CD4-positive, alpha-beta T cell (primary cell): ENCODE measurements at regions not wholly inside any gene's neighbourhood (a gene's known extent, or its start where the extent isn't known, plus 50 kb on each side); places are given as distances from the start of the nearest gene placed in this dataset.

Source experiments
- ATAC-seq: fragments of 200-7000 bp; cut with Tn5 transposase; one replicate; pipeline ENCODE4 v1.10.0; 2022; ENCODE audit warnings: mild to moderate bottlenecking; ENCODE audit not compliant: poor library complexity
- CTCF ChIA-PET: fragments of 350-600 bp; sonication (Branson Sonifier 250); formaldehyde crosslinking; loops from one replicate; lab custom pipeline; 2021; ENCODE audit warnings: antibody characterized with exemption, inconsistent platforms; lab: Charles Lee
- POLR2A ChIA-PET: fragments of 350-600 bp; sonication (Branson Sonifier 250); formaldehyde crosslinking; loops from one replicate; lab custom pipeline; 2021; ENCODE audit warnings: antibody characterized with exemption, inconsistent platforms; lab: Charles Lee
- DNase-seq, 14 experiments: peaks; one replicate each; pipeline ENCODE4 v3.0.0-alpha.2; 2013 to 2020; ENCODE audit warnings: mixed read lengths in 2 of 14
- H3K27ac ChIP-seq, 2 donors: one replicate each; pipeline versions ENCODE4 v1.5.1 to v1.7.0; 2013; ENCODE audit warnings: low read length in 2 of 2, low read depth in 1 of 2, mild to moderate bottlenecking in 1 of 2
- H3K27me3 ChIP-seq, 2 experiments: 1 replicate in 1 of 2; 2 replicates in 1 of 2; pipeline versions ENCODE4 v1.6.1 to v1.7.0; 2013; ENCODE audit warnings: low read length in 2 of 2, control low read depth in 1 of 2, mild to moderate bottlenecking in 1 of 2, moderate library complexity in 1 of 2; ENCODE audit not compliant: insufficient read depth in 2 of 2, control insufficient read depth in 1 of 2
- H3K36me3 ChIP-seq: one replicate; pipeline ENCODE4 v1.6.1; 2013; ENCODE audit warnings: low read length, control low read depth; ENCODE audit not compliant: insufficient read depth
- H3K4me1 ChIP-seq: one replicate; pipeline ENCODE4 v1.6.1; 2013; ENCODE audit warnings: low read length, control low read depth; ENCODE audit not compliant: insufficient read depth
- H3K4me3 ChIP-seq: one replicate; pipeline ENCODE4 v1.5.1; 2013; ENCODE audit warnings: mild to moderate bottlenecking, low read length, moderate library complexity
- H3K9me3 ChIP-seq, 2 experiments: 1 replicate in 1 of 2; 2 replicates in 1 of 2; pipeline versions ENCODE4 v1.6.1 to v1.7.0; 2013; ENCODE audit warnings: low read length in 2 of 2, mild to moderate bottlenecking in 2 of 2, control low read depth in 1 of 2, moderate library complexity in 1 of 2; ENCODE audit not compliant: control insufficient read depth in 1 of 2, insufficient read depth in 1 of 2
- H3K27ac Mint-ChIP-seq: one replicate; pipeline ENCODE4 v1.8.0; 2020; ENCODE audit warnings: mixed read lengths
- H3K27me3 Mint-ChIP-seq: one replicate; pipeline ENCODE4 v1.8.0; 2021; ENCODE audit warnings: mixed read lengths
- H3K36me3 Mint-ChIP-seq: one replicate; pipeline ENCODE4 v1.8.0; 2021; ENCODE audit warnings: low read depth, mixed read lengths
- H3K4me1 Mint-ChIP-seq: one replicate; pipeline ENCODE4 v1.8.0; 2021; ENCODE audit warnings: low read depth, mixed read lengths
- H3K4me3 Mint-ChIP-seq: one replicate; pipeline ENCODE4 v1.8.0; 2020; ENCODE audit warnings: mild to moderate bottlenecking, mixed read lengths
- H3K9me3 Mint-ChIP-seq: one replicate; pipeline ENCODE4 v1.8.0; 2020; ENCODE audit warnings: mixed read lengths
- CTCF ChIP-seq: fragments of 200-600 bp; IDR thresholded peaks from one replicate; pipeline ENCODE4 v1.8.0; 2022; ENCODE audit warnings: antibody characterized with exemption, mild to moderate bottlenecking
- intact Hi-C, 2 experiments: fragments of 100-400 bp; cut with DNase I in 1 of 2; cut with micrococcal nuclease in 1 of 2; formaldehyde crosslinking; loops; one replicate each; pipeline versions ENCODE4 v1.15.1 to v1.9.0; 2023 to 2025; cut with DNase I, micrococcal nuclease

- no peak for TF ChIP-seq CTCF
- Histone ChIP-seq H3K9me3 (no peaks in the 10 kb centered on the region), H3K4me3 (no peak overlapping the region), H3K36me3 (no peaks in the 10 kb centered on the region), H3K4me1 (no peaks in the 10 kb centered on the region), H3K27ac (no peak overlapping the region), H3K27me3 (no peaks in the 10 kb centered on the region)
- ATAC-seq (no peak), DNase-seq (no peak)
- Mint-ChIP-seq H3K9me3 (peaks cover 2% of the 10 kb centered on the region), H3K27me3 (no peaks in the 10 kb centered on the region), H3K27ac (no peak overlapping the region), H3K4me1 (no peaks in the 10 kb centered on the region), H3K36me3 (no peaks in the 10 kb centered on the region), H3K4me3 (no peak overlapping the region)
- ChIA-PET CTCF (no interaction called here), POLR2A (no interaction called here)
- intact Hi-C loops: no loop called here
Observed at GRCh38 chr10:111970111-111970510, 213.5 kb downstream of the GPAM start.

GRCh38 chr10:111972109-111972508 lies 211.5 kb downstream of the GPAM start:
- ChIA-PET POLR2A (interaction anchor here (0.6 kb wide), 1 partner anchor 37 kb away, joined by 3 read pairs; no protein-coding TSS in a partner anchor), CTCF (no interaction called here)
- Histone ChIP-seq H3K9me3 (no peaks in the 10 kb centered on the region), H3K27me3 (no peaks in the 10 kb centered on the region), H3K27ac (no peak overlapping the region), H3K36me3 (no peaks in the 10 kb centered on the region), H3K4me3 (no peak overlapping the region), H3K4me1 (no peaks in the 10 kb centered on the region)
- no peak overlapping the region for H3K4me3 Mint-ChIP-seq
- no peaks in the 10 kb centered on the region for H3K36me3 Mint-ChIP-seq
- DNase-seq (no peak), ATAC-seq (no peak)
- no peaks in the 10 kb centered on the region for H3K27me3 Mint-ChIP-seq
- H3K27ac Mint-ChIP-seq: no peak overlapping the region
- intact Hi-C loops: no loop called here
- peaks cover 2% of the 10 kb centered on the region for H3K9me3 Mint-ChIP-seq
- H3K4me1 Mint-ChIP-seq: no peaks in the 10 kb centered on the region
- TF ChIP-seq CTCF: no peak

DNA sequence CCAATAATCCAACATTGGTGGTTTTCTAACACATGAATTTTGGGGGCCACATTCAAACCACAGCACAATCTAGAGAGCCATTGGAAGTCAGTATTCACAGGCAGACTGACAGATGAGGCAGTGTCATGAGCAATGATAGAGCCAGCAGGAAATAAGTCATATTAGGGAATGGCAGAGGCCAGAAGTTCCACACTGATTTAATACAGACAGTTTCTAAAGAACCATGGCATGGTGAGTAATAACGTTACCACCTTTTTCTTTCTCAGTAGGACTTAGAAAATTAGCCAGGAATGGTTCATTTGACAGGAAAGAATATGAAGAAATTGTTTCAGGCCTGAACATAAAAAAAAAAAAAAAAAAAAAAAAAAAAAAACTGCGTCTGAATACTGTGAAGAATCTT lies 210.3 kb downstream of the GPAM start:
- no peaks in the 10 kb centered on the region for H3K9me3 ChIP-seq
- H3K9me3 Mint-ChIP-seq: peaks cover 1% of the 10 kb centered on the region
- H3K36me3 ChIP-seq: no peaks in the 10 kb centered on the region
- no peak overlapping the region for H3K4me3 ChIP-seq
- no peak for DNase-seq
- H3K27ac Mint-ChIP-seq: no peak overlapping the region
- ATAC-seq: no peak
- no peaks in the 10 kb centered on the region for H3K36me3 Mint-ChIP-seq
- CTCF ChIA-PET: no interaction called here
- intact Hi-C loops: no loop called here
- POLR2A ChIA-PET: no interaction called here
- no peak overlapping the region for H3K4me3 Mint-ChIP-seq
- H3K27me3 ChIP-seq: no peaks in the 10 kb centered on the region
- no peak for TF ChIP-seq CTCF
- no peak overlapping the region for H3K27ac ChIP-seq
- H3K27me3 Mint-ChIP-seq: no peaks in the 10 kb centered on the region
- no peaks in the 10 kb centered on the region for H3K4me1 Mint-ChIP-seq
- H3K4me1 ChIP-seq: no peaks in the 10 kb centered on the region
